ENCODE measurements at regions not wholly inside any gene's neighbourhood (a gene's known extent, or its start where the extent isn't known, plus 50 kb on each side); places are given as distances from the start of the nearest gene placed in this dataset.

- Histone ChIP-seq H3K9ac (ENCODE audit: extremely low read depth, insufficient read length, low read length) (no peak overlapping the region), H3T11ph (ENCODE audit: low read length) (no peak overlapping the region), H3K23ac (ENCODE audit: insufficient read length, low read depth, low read length) (no peak overlapping the region), H3K27ac (ENCODE audit: insufficient read length, low read depth, low read length) (no peak overlapping the region), H4K8ac (replicated peaks; ENCODE audit: insufficient read length, low read depth, low read length) (no peak overlapping the region), H2BK120ac (ENCODE audit: low read depth, low read length, poor library complexity, severe bottlenecking) (no peak overlapping the region), H3K18ac (ENCODE audit: insufficient read length, low read depth, low read length) (no peak overlapping the region), H2BK12ac (ENCODE audit: insufficient read length, low read depth, low read length) (no peak overlapping the region), H2BK20ac (ENCODE audit: low read depth, low read length, poor library complexity, severe bottlenecking) (no peak overlapping the region), H2BK5ac (ENCODE audit: insufficient read length, low read length) (no peak overlapping the region), H3K14ac (ENCODE audit: insufficient read depth, low read length) (no peak overlapping the region), H3K79me2 (ENCODE audit: insufficient read depth, low read length) (no peaks in the 10 kb centered on the region), H2AFZ (ENCODE audit: low read length) (no peak overlapping the region), H3K9me3 (ENCODE audit: control insufficient read depth, low read depth, low read length) (no peaks in the 10 kb centered on the region), H4K20me1 (ENCODE audit: control insufficient read depth, insufficient read depth, insufficient read length) (no peaks in the 10 kb centered on the region), H2AK5ac (ENCODE audit: insufficient read length, low read length) (no peak overlapping the region), H2BK15ac (ENCODE audit: low read depth, low read length) (no peak overlapping the region), H3K4me2 (ENCODE audit: insufficient read depth, insufficient read length, low read length) (no peak overlapping the region), H3K4me1 (ENCODE audit: insufficient read depth, low read length) (no peaks in the 10 kb centered on the region), H3K23me2 (ENCODE audit: insufficient read length, low read depth, low read length, poor library complexity, severe bottlenecking) (no peaks in the 10 kb centered on the region), H3K79me1 (ENCODE audit: insufficient read depth, low read depth, low read length, poor library complexity, severe bottlenecking) (no peaks in the 10 kb centered on the region), H3K4ac (ENCODE audit: low read depth, low read length) (no peak overlapping the region), H3K27me3 (ENCODE audit: insufficient read depth, low read length) (no peaks in the 10 kb centered on the region; the same call in 1 of the 2 replicates), H4K5ac (ENCODE audit: insufficient read length, low read depth, low read length) (no peak overlapping the region), H4K91ac (ENCODE audit: insufficient read length, low read depth, low read length) (no peak overlapping the region), H3K56ac (ENCODE audit: insufficient read length, low read depth, low read length) (no peak overlapping the region)
- peak overlapping the region in 1 of 3 experiments; percentile 83; a peak in 1 of 7 replicates for H3K27ac Mint-ChIP-seq
- H3K4me3 Mint-ChIP-seq, result no peak overlapping the region
- H3K9me3 Mint-ChIP-seq, result no peaks in the 10 kb centered on the region; a peak in 1 of 5 replicates
- TF ChIP-seq CTCF (conservative IDR thresholded peaks at IDR 0.05), result no peak
- no peaks in the 10 kb centered on the region for H3K36me3 Mint-ChIP-seq (ENCODE audit: insufficient read depth in 1 of 3, low read depth in 3 of 3)
- peaks cover 0 to 10% of the 10 kb centered on the region in 2 experiments; a peak in 2 of 4 replicates for H3K4me1 Mint-ChIP-seq
- H3K27me3 Mint-ChIP-seq (ENCODE audit: low read depth), result peaks cover 7% of the 10 kb centered on the region
- no CpG with 5 or more reads among the region's 8 CpGs for WGBS (ENCODE audit: extremely low coverage, insufficient read length, low lambda C conversion rate)
- no peak for DNase-seq
Observed at GRCh38 chr18:22069916-22070315, 99.5 kb upstream of the GATA6 start.

Data from H9 (cell line).